Inflammatory macrophage treated with lipopolysaccharide for 1 hour (primary cell): ENCODE measurements at regions not wholly inside any gene's neighbourhood (a gene's known extent, or its start where the extent isn't known, plus 50 kb on each side); places are given as distances from the start of the nearest gene placed in this dataset.
A peak's percentile ranks its signal among the peaks of the same experiment; 100 is the strongest.
"Not testable (repeated sequence)": the region's sequence is repeated elsewhere in the genome, so short reads cannot be mapped to it uniquely, and the experiment has no call there.

Source experiments
- DNase-seq, 2 donors: peaks; one replicate each; pipeline ENCODE4 v3.0.0-alpha.2; 2020 to 2022

DNA sequence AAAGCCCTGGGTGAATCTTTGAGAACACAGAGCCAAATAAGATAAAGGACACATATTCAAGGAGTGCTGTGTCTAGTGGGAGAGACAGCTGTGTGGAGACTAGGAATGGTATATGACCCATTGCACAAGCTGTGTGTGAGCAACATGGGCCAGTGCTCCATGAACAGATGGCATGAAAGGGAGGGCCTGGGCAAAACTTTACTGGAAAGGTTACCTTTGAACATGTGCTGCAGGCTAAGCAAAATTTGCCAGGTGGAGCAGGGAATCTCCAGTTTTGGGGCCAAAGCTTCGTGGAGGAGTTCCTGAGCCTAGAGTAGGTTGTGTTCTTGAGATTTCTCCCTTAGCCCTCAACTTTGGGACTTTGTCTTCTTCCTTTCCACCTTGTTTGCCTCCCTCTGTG, 446.1 kb upstream of the PROX1 start:
- DNase-seq, result no peak

DNA sequence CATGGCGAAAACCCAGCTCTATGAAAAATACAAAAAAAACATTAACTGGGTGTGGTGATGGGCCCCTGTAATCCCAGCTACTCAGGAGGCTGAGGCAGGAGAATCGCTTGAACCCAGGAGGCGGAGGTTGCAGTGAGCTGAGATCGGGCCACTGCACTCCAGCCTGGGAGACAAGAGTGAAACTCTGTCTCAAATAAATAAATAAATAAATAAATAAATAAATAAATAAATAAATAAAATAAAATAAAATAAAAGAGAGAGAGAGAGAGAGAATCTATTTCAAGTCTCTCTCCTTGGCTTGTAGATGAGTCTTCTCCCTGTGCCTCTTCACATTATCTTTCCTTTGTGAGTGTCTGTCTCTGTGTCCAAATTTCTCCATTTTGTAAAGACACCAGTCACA, 442.6 kb upstream of the PROX1 start:
- not testable (repeated sequence) for DNase-seq

DNA sequence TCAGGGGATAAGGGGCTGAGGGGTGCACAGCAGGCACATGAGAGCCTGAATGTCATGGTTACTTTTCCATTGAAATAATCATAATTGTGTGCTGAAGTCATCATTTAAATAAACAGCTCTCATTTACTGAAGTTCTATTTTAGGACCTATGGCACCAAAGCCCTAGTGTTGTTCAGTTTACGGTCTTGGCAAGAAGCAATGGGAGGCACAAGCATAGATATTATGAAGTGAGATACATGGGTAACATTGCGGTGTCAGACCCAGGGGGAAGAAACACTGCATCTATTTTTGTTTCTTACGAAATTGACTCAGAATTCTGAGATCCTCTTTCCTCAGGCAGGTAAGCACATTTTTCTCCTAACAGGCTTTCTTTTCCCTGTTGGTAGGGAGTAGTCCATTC, 437.8 kb upstream of the PROX1 start:
- DNase-seq, result no peak

DNA sequence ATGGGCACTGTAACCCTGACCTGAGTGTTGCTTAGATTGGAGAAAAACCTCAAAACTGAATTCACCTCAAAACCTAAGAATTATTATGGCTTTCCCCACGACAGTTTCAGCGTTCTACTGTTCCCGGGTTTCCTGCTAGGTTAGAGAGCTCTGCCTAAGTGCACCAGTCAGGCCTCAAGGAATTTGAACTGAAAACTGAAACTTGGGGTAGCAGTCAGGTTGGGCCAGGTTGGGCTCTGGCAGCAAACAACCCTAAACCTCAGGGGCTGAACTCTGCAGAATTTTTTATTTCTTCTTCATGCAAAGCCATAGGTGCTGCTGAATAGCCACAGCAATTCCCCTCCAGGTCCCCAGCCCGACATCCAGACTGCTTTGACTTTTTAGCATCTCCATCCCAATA, 437.0 kb upstream of the PROX1 start:
- no peak for DNase-seq

DNA sequence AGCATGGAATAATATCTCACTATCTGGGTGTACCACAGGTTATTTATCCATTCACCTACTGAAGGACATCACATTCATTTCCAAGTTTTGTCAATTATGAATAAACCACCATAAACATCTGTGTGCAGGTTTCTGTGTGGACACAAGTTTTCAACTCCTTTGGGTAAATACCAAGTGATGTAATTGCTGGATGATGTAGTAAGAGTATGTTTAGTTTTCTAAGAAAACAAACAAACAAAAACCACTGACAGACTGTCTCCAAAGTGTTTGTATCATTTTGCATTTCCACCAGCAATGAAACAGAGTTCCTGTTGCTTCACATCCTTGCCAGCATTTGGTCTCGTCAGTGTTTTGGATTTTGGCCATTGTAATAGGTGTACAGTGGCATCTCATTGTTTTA, 435.7 kb upstream of the PROX1 start:
- DNase-seq, result no peak

DNA sequence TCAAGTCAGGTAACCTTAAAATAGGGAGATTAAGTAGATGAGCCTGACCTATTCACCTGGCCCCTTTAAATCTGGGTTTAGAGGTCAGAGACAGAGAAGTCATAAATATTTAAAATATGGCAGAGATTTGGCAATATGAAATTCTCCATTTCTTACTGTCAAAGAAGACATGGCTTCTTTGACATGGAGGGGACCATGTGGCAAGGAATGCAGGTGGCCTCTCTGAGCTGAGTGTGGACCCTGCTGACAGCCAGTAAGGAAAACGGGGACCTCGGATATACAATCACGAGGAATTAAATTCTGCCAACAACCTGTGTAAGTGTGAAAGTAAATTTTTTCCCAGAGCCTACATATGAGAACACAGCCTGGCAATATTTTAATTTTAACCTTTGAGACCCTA, 427.5 kb upstream of the PROX1 start:
- DNase-seq, result no peak

DNA sequence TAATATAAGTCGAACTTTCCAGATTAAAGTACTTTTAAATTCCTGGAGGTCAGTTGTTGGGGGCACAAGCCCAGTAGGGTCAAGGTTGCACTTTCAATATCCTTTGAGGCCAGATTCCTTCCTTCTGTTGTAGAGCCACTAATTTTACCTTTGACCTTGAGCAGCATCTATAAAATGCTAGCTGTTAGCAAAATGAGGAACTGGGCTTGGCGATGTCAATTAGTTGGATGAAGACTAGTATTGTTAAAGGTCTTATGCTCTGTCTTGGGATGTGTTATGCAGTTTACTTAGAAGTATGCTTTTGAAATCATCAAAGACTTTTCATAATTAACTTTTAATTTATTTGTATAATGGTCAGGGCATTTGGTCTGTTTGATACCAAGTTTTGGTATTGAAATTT, 425.9 kb upstream of the PROX1 start:
- DNase-seq, result no peak

DNA sequence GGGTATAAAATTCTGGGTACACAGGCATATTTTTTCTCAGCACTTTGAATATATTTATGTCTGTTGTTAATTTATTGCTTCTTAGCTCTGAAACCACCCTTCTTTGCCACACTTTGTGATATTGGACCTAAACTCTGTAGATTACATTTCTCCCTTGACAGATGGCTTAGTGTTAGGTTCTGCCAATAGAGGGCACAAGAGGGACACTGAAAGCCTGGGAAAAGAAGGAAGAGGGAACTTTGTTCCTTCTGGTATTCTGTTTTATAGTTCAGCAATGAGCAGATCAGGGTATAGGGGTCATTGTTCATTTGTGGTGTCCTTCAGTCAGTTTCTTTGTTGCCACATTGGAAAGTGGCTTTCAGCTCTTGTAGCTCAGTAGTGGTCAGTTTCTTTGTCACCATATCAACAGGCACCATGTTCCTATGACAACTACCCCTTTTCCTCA, 423.5 kb upstream of the PROX1 start:
- DNase-seq, result peak in 1 of 2 donors; percentile 10

DNA sequence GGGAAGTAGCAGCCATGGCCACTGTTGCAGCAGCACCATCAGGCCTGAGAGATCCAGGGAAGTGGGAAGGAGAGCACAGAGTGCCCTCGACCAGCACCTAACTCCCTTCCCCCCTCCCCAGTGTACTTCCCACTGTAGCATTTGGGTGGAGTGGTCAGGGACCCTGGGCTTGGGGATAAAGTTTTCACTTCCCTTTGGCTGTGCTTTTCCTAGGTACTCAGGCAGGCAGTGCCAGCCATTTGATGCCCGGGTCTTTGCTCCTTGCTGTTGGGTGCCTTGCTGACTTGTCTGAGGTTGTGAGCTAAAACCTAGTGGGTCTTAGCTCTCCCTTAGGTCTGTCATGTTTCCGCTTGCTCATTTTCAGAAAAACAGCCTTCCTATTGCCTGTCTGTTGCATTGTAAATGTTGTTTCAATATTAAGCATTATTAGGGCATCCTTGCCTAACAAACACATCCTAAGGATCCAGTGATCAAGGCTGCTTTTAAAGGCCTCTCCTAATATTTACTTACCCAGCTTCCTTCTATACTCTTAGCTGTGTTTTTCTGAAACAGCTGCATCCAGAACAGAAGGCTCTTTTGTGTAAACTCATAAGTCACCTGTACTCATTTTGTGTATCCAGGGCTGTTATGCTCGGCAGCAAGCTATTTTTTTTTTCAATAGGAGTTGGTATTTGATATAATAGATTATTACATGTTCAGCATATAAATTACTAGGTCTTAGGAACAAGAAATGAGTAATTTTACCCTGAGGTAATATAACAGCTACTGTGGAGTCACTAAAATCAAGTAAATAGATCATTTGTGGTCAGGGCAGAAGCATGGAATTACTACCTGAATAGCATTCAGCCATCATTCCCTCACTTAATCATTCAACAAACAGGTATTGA, 418.6 kb upstream of the PROX1 start:
- DNase-seq, result no peak

DNA sequence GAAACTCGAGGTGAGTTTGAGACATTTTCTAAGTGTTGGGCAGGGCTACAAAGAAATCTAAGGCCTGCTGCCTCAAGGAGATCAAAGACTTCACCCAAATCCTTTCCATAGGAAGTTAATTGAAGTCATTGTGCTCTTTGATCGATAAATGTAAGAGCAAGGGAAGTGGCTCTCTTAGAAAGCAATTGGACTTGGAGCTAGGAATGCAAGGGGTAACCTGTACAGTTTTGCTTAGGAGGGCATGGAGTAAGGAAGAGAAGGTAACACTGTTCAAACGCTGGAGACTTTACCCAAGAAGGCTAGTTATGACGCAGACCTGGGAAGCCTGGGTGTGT, 418.0 kb upstream of the PROX1 start:
- no peak for DNase-seq

DNA sequence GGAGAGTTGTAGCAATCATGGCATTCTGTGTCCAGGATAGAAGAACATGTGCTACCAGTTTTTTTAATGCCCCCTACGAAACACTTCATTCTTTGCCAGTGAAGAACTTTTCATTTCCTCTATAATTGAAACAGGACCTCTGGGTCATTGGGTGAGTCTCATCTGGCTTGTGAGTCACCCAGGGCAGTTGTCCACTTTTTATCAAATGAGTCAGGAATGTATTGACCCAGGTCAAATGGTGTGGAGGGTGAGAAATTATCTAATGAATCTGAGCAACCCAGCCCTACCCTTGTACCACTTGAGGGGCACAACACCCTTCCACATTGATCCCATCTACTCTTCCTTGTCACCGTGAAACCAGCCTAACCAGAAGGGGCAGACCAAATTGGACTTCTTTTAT, 417.3 kb upstream of the PROX1 start:
- no peak for DNase-seq

DNA sequence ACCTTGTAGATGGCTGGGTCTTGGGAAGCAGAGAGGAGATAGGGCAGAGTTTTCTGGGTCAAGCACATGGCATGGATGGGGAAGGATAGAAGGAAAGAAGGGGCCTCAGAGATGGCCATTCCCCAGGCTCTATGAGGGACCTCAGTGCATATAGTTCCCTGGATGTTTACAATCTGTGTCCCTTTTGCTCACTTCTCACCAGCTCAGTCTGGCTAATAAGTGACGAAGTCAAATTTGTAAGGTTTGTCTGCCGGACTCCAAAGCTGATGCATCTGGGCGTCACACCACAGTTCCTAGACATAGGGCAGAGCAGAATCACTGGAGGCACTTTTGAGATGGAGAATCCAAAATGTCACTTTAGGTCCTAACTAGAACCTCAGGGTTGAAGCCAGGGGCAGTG, 416.4 kb upstream of the PROX1 start:
- no peak for DNase-seq

DNA sequence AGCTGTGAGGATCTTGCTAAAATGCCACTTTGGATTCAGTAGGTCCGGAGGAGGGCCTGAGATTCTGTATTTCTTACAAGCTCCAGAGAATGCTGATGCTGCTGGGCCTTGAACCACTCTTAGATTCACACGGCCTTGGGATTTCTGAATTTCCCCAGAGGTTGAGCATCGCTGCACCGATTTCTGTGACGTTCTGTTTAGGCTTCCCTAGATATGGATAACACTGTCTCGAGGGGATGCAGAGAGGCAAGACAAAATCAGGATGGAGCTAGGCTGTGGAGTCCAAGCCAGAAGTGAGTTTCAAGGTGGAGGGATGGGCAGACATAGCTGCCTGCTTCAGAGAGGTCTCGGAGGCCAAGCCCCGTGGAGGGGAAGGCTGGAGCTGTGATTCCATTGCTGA, 415.9 kb upstream of the PROX1 start:
- DNase-seq, result no peak

DNA sequence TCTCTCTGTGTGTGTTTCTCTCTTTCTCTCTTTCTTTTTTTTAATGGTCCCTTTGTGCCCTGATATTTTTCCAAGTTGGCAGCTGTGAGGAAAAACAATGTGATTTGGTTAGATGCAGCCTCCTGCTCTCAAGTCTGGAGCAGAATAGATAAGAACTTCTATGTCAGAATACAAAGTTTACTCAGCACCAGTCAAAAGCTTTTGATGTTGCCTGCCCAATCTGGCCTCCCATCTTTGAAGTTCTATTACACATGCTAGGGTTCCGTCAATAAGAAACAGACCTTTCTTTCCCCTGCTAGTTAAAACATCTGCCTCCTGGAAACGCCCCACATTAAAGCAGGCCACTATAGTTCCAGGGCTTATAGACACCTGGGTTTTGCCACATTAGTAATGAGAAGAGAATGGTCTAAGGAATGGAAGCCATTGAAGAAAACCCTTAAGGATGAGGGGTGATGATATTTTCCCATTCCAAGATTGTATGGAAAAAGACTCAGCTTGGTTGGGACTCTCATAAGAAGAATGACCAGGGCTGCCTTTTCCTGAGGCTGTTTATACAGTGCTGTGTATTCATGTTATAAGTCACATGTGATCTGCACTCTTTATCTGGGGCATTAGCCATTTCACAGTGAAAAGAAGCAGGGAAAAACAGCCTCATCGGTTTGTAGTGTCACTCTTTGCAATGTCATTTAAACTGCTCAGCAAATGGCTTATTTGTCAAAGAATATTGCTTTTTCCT, 414.7 kb upstream of the PROX1 start:
- no peak for DNase-seq

DNA sequence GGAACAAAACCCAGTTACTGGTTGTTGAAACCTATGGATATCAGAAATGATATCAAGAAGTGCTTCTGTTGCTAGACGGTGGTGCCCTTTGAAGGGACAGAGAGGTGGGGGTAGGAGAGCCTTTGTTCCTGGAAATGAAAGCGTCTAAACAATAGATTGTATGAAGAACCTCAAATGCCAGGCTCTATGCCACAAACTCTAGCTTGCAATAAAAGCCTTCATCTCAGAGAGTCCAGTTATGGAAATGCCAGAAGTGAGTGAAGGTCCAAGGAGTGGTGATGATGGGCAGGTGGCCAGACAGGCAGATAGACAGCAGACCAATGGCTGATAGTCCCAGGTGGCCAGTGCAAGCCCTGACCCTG, 414.1 kb upstream of the PROX1 start:
- no peak for DNase-seq

DNA sequence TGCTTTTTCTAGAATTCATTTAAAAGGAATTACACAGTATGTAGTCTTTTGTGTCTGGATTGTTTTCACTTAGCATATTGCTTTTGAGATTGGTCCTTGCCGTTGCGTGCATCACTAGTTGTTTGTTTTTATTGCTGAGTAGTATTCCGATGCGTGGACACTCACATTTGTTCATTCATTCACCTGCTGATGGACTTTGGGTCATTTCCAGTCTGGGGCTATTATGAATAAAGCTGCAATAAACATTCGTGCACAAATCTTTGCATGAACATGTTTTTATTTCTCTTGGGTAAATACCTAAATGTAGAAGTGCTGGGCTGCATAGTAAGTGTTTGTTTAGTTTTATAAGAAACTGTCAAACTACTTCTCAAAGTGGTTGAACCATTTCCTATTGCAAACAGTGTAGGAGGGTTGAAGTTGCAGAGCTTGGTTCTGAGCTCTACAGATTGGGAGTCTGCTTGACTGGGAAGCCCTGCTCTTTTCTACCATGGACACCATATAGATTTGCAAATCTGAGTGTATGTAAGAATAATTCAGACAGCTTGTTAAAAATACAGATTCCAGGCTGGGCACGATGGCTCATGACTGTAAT, 404.7 kb upstream of the PROX1 start:
- no peak for DNase-seq

DNA sequence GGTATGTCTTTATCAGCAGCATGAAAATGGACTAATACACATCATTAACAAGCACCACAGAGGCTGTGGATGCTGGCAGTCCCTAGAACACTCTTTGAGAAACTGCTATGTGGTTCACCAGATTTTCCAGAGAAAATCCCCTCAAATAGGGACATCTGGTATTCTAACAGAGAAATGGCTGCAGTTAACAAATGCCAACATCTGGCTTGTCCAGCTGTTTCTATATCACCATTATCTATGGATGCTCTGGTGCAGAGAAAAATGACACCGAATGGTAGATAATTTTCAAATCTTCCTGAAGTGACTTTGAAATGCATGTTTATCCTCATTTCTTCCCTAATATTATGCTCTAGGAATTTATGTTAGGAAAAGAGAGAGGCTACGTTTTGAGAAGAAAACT, 403.5 kb upstream of the PROX1 start:
- DNase-seq, result no peak

DNA sequence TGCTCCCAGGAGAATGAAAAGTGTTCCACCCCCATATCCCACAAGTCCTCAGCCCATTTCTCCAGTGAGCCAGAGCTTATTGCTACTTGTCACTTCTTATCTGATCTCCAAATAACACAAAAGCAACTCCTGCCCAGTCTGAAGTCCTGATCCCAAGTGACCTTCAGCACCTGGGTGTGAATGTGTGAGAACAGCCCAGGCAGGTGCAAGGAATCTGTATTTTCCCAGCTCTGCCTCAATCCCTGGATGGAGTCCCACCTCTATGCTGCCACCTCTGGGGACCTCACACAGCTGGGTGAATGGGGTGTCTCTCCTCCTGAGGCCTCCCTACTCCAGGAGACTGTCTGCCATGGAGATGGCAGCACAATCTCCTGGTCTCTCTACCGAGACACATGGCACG, 402.4 kb upstream of the PROX1 start:
- DNase-seq, result no peak

DNA sequence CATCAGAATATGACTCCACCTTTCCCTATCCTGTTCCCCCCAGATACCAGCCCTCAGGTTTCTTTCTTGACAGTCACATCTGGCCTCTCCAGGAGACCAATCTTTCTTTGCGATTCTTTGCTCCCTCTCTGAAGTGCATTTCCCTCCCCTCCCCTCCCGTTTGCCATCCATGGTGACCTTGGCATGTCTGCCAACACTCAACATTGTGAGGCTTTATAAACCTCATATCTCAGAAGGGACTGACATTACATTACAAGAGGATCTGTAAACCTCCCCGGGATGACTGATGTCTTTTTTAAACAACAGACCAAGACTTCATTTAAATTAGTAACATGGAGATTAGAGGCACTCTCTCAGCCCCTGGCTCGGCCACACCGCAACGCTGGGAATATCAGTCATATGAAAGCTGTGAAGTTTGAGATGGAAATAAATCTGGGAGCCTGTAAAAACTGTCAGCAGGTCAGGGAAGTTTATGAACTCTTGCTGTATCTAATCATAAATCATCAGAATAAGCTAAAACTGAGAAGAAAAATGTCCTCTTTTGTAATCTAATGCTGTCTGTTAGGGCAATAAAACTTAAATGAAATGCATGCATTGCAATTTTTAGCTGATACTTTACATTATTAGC, 401.7 kb upstream of the PROX1 start:
- DNase-seq, result no peak

DNA sequence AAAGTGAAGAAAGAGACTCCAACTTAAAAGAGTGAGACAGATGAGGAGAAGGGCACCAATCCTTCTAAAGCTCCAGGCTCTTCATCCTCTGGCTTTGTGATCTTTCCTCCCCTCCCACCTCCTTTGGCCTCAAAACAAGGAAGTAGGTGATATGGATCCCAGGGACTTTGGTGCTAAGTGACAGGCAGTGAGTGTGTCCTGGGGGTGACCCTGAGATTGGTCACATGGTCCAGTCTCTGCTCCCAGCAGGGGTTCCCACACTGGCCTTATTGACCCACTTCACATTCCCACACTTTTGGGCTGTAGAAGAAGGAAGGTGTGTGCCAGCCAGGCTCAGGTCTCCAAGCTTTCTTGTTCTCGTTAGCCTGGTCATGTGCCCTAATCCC, 401.2 kb upstream of the PROX1 start:
- no peak for DNase-seq

DNA sequence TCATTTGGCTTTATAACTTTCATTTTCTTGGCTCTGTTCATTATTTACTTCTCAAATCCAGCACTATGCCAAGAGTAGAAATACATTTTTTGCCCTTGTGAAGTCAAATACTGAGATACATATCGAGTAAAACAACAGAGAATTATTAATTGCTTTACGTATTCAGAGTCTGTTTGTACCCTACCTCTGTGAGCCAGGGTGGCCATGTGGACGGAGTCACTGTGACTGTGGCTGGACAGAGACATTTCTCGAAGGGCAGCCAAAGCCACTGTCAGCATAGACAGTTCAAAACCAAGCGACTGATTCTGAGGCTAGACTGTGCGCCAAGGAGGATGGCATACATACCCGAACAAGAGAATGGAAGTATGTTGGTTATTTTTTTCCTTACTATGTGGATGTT, 391.0 kb upstream of the PROX1 start:
- no peak for DNase-seq

DNA sequence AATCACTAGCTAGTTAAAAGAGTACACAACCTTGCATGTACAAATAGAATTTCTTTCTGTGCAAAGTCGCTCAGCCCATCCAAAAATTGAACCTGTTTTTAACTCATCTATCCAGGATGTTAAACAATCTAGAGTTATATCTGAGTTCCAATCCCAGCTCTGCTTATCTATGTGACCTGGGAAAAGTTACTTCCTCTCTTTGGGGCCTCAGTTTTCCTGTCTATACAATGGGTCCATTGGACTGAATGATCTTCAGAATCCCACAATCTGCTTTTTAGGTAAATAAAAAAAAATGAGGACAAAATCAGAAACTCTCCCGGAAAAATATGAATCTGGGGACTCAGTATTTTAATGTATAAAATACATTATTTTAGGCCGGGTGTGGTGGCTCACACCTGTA, 389.5 kb upstream of the PROX1 start:
- DNase-seq, result no peak

DNA sequence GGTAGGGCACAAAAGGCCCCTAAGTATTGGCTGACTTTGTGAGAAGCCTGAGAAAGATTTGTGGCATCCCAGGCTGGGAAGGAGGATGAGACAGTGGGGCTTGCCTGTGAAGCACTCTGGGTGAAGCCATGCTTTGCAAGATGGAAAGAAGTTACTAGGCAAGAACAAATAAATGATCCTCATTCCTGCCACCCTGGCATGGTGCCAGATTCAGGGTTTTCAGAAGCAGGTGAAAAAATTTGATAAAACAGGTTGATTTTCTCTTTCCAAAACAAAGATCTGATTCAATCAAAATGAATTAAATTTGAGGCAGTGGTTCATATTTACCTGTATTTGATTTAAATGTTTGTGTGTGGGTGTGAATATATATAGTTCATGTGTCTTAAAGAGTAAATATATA, 386.9 kb upstream of the PROX1 start:
- no peak for DNase-seq

DNA sequence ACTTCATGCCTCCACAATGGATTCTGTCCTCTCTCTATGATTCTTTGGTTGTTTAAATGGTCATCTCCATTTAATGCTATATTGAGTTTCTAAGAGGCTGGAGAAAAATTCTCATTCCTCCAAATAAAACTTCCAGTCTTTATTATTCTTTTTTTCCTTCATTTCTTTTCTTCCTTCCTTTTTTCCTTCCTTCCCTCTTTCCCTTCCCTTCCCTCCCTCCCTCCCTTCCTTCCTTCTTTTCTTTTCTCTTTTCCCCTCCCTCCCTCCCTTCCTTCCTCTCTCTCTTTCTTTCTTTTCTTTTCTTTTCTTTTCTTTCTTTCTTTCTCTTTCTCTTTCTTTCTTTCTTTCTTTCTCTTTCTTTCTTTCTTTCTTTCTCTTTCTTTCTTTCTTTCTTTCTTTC, 386.1 kb upstream of the PROX1 start:
- DNase-seq, result not testable (repeated sequence)
